Activated T-cell treated with anti-CD3 and anti-CD28 coated beads, Interleukin-2, amount 50 U/mL, for 72 hours (primary cell): ENCODE measurements at regions not wholly inside any gene's neighbourhood (a gene's known extent, or its start where the extent isn't known, plus 50 kb on each side); places are given as distances from the start of the nearest gene placed in this dataset.

Source experiments
- ATAC-seq, 2 donors: fragments of 150-1000 bp; cut with Tn5 transposase; replicated peaks in 1 of 2; 2 replicates each; pipeline ENCODE4 v1.10.0; 2021; ENCODE audit warnings: moderate library complexity in 2 of 2, mild to moderate bottlenecking in 1 of 2
- DNase-seq, 2 donors: peaks; one replicate each; pipeline ENCODE4 v3.0.0; 2021 to 2022; ENCODE audit warnings: mixed read lengths in 1 of 2
- H3K27ac Mint-ChIP-seq: one replicate; pipeline ENCODE4 v1.8.0; 2022; ENCODE audit warnings: mild to moderate bottlenecking, moderate library complexity, mixed read lengths
- H3K27me3 Mint-ChIP-seq: one replicate; pipeline ENCODE4 v1.8.0; 2022; ENCODE audit warnings: low read depth, mixed read lengths
- H3K36me3 Mint-ChIP-seq, 2 donors: one replicate each; pipeline ENCODE4 v1.8.0; 2022; ENCODE audit warnings: mixed read lengths in 2 of 2, mild to moderate bottlenecking in 1 of 2; ENCODE audit not compliant: insufficient read depth in 2 of 2
- H3K4me1 Mint-ChIP-seq: one replicate; pipeline ENCODE4 v1.8.0; 2022; ENCODE audit warnings: low read depth, mixed read lengths
- H3K4me3 Mint-ChIP-seq, 2 donors: one replicate each; pipeline ENCODE4 v1.8.0; 2022; ENCODE audit warnings: mild to moderate bottlenecking in 2 of 2, mixed read lengths in 2 of 2, moderate library complexity in 2 of 2
- H3K9me3 Mint-ChIP-seq, 2 donors: one replicate each; pipeline ENCODE4 v1.8.0; 2022; ENCODE audit warnings: mixed read lengths in 2 of 2

DNA sequence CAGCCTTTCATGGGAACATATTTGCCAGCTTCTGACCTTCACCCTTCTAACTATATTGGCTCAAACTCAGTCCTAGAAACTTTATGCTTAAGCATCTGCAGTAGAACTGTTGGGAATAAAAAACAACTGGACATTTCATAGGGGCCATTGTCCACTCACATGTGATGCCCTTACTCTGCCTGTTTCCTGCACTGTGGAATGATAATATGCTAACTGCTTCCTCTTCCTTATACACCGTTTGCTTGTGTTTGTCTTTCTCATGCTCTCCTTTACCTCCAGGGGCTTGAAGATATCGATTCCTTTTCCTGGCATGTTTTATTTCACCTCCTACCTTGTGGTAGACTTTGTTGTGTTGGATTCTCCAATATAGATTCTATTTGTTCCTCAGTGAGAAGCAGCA lies 333.0 kb upstream of the DDI1 start:
- H3K9me3 Mint-ChIP-seq, result peaks cover under 1 to 2% of the 10 kb centered on the region in 2 donors
- H3K4me3 Mint-ChIP-seq, result no peak overlapping the region
- H3K27me3 Mint-ChIP-seq, result no peaks in the 10 kb centered on the region
- no peaks in the 10 kb centered on the region for H3K4me1 Mint-ChIP-seq
- ATAC-seq (no peak), DNase-seq (no peak)
- no peaks in the 10 kb centered on the region for H3K36me3 Mint-ChIP-seq
- H3K27ac Mint-ChIP-seq, result no peak overlapping the region

DNA sequence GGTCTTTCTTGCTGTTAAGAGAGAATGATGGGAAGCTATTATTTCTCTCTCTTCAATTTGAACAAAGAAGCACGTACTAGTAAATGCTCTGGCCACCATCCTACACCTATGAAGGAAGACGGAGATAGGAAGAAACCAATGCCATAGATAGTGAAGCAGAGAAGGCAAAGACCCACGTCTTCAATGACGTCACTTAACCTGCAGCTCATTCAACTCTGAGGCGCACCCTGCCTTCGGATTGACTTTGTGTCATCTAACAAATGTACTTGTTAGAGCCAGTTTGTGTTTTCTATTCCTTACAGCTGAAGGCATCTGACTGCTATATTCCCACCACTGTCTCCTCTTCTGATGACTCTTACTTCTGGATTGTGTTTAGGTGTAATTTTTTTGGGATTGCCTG lies 332.5 kb upstream of the DDI1 start:
- no peak for DNase-seq
- Mint-ChIP-seq H3K4me1 (no peaks in the 10 kb centered on the region), H3K4me3 (no peak overlapping the region), H3K9me3 (peaks cover 2 to 5% of the 10 kb centered on the region in 2 donors), H3K36me3 (no peaks in the 10 kb centered on the region), H3K27me3 (no peaks in the 10 kb centered on the region), H3K27ac (no peak overlapping the region)
- ATAC-seq, result no peak

DNA sequence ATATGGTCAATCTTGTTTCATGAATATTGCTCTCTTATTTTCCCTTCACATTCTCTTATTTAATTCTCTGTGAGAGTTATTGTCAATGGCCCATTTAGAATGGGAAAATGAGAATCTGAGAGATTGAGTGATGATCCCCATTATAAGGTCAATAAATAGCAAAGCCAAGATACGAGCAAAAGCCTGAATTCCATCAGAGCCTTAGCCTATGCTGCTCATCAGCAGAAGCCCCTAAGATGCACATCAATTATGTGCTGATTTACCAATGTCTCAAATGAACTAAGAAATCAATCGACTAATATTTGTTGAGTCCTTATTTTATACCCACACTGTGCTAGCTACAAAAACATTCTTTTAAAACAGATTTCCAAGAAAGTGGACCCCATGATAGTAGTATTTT lies 330.8 kb upstream of the DDI1 start:
- Mint-ChIP-seq H3K4me1 (no peaks in the 10 kb centered on the region), H3K27ac (no peak overlapping the region), H3K36me3 (no peaks in the 10 kb centered on the region), H3K27me3 (no peaks in the 10 kb centered on the region), H3K4me3 (no peak overlapping the region), H3K9me3 (peaks cover 3 to 10% of the 10 kb centered on the region in 2 donors)
- no peak for ATAC-seq
- DNase-seq, result no peak

DNA sequence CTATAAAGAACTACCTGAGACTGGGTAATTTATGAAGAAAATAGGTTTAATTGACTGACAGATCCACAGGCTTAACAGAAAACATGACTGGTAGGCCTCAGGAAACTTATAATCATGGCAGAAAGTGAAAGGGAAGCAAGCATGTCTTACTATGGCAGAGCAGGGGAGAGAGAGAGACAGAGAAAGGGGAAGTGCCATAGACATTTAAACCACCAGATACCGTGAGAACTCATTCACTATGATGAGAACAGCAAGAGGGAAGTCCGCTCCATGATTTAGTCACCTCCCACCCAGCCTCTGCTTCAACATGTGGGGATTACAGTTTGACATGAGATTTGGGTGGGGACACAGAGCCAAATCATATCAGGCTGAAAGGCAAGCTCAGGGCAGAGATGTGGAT lies 327.1 kb upstream of the DDI1 start:
- Mint-ChIP-seq H3K36me3 (no peaks in the 10 kb centered on the region), H3K27me3 (no peaks in the 10 kb centered on the region), H3K4me3 (no peak overlapping the region), H3K4me1 (no peaks in the 10 kb centered on the region), H3K9me3 (peaks cover 3 to 10% of the 10 kb centered on the region in 2 donors), H3K27ac (no peak overlapping the region)
- DNase-seq (no peak), ATAC-seq (no peak)

DNA sequence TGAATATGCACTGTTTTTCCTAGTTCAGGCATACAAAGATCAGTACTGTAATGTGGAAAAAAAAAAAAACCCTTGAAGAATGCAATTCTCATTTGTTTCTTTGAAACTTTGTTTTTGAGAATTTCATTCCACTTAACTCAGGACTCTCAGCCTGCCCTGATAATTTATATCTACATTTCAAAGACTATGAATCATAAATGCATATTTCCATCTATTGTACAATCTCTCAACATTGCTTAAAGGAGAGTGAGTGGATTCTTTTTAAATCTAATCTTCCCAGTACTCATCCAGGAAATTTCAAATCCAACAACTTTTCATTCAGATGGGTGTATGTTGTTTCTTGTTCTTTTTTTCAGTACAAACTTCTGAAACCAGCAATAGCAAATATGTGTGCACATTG lies 322.2 kb upstream of the DDI1 start:
- ATAC-seq, result no peak
- no peak overlapping the region for H3K4me3 Mint-ChIP-seq
- no peak overlapping the region for H3K27ac Mint-ChIP-seq
- H3K9me3 Mint-ChIP-seq, result peaks cover 2 to 4% of the 10 kb centered on the region in 2 donors
- H3K36me3 Mint-ChIP-seq, result no peaks in the 10 kb centered on the region
- H3K4me1 Mint-ChIP-seq, result no peaks in the 10 kb centered on the region
- H3K27me3 Mint-ChIP-seq, result no peaks in the 10 kb centered on the region
- no peak for DNase-seq

DNA sequence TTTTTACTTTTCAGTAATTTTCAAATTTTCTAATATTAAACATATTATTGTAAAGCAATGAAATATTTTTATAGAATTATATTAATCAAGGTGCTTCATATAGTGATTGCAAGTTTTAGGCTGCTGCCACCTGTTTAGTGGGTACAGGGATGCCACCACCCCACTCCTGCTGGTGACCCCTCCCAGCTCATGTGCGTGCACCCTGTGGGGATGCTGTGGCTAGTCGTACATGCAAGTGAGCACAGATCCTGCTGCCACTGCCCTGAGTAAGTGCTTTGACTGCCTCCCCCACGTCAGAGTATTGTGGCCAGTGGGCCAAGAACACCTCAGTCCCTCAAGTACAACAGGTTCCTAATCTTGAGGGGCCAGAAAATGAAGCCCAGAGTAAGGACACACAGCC lies 320.1 kb upstream of the DDI1 start:
- no peak overlapping the region for H3K27ac Mint-ChIP-seq
- H3K36me3 Mint-ChIP-seq, result no peaks in the 10 kb centered on the region
- no peaks in the 10 kb centered on the region for H3K9me3 Mint-ChIP-seq
- no peaks in the 10 kb centered on the region for H3K27me3 Mint-ChIP-seq
- ATAC-seq (no peak), DNase-seq (no peak)
- H3K4me3 Mint-ChIP-seq, result no peak overlapping the region
- H3K4me1 Mint-ChIP-seq, result no peaks in the 10 kb centered on the region

DNA sequence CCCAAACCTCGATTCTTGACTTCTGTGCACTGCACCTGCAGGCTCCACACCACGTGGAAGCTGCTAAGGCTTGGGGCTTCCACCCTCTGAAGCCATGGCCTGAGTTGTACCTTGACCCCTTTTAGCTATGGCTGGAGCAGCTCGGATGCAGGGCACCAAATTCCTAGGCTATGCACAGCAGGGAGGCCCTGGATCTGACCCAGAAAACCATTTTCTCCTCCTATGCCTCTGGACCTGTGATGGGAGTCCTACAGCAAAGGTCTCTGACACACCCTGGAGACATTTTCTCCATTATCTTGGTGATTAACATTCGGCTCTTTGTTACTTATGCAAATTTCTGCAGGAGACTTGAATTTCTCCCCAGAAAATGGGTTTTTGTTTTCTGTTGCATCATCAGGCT lies 309.2 kb upstream of the DDI1 start:
- H3K4me1 Mint-ChIP-seq, result no peaks in the 10 kb centered on the region

DNA sequence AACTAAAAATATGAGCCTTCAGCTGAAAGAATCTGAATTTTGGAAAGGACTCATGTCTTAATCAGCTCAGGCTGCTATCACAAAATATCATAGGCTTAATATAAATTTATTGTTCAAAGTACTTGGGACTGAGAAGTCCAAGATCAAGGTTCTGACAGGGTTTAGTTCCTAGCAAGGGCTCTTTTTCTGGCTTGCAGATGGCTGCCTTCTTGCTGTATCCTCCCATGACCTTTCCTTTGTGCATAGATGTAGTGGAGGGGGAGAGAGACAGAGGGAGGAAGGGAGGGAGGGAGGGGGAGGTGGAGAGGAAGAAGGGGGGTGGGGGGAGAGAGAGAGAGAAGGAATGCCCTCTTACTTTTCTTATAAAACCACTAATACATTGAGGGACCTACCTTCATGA lies 306.8 kb upstream of the DDI1 start:
- ATAC-seq, result no peak
- peaks cover 2 to 10% of the 10 kb centered on the region in 2 donors for H3K36me3 Mint-ChIP-seq
- DNase-seq, result no peak
- no peak overlapping the region for H3K27ac Mint-ChIP-seq
- H3K27me3 Mint-ChIP-seq, result no peaks in the 10 kb centered on the region
- H3K4me1 Mint-ChIP-seq, result no peaks in the 10 kb centered on the region
- H3K4me3 Mint-ChIP-seq, result no peak overlapping the region
- peaks cover 5 to 9% of the 10 kb centered on the region in 2 donors for H3K9me3 Mint-ChIP-seq

More for the DNA sequence above, 309.2 kb upstream of the DDI1 start:
- Mint-ChIP-seq H3K27me3 (no peaks in the 10 kb centered on the region), H3K4me3 (no peak overlapping the region), H3K9me3 (peaks cover 7 to 16% of the 10 kb centered on the region in 2 donors), H3K36me3 (peaks cover 2 to 11% of the 10 kb centered on the region in 2 donors), H3K27ac (no peak overlapping the region)
- DNase-seq, result no peak
- no peak for ATAC-seq

DNA sequence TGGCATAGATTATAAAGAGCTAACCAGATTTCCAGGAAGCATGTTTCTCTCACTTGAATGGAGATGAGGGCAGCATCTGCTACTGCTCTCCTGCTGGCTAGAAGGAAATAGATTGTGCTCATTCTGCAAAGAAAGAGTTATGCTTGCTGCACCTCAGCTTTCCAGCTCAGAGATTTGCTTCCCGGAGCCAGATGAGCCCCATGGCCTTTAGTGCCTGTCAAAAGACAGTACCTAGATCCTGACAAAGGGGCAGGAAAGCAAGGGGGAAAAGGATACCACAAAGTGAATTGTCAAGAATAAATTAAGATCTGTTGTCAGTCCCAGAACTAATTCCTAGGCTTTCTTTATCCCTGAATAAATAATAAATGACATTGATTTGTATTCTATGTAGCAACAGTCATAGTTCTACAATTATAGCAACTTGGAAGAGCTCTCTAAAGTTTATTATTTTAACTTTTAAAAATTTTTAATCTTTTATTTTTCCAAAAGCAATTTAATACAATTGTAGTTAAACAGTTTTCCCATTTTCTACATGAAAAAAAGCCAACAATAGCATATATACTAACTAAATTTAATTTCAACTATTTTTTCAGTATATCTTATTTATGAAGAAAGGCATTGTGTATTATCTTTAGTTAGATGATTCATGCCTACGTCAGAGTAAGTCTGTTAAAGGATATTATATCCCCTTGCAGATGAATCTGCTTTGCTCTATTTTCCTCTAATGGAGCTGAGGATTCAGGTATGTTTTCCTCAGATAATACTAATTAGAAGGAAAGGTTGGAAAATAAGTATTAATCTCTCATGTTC lies 306.1 kb upstream of the DDI1 start:
- H3K4me1 Mint-ChIP-seq, result no peaks in the 10 kb centered on the region

DNA sequence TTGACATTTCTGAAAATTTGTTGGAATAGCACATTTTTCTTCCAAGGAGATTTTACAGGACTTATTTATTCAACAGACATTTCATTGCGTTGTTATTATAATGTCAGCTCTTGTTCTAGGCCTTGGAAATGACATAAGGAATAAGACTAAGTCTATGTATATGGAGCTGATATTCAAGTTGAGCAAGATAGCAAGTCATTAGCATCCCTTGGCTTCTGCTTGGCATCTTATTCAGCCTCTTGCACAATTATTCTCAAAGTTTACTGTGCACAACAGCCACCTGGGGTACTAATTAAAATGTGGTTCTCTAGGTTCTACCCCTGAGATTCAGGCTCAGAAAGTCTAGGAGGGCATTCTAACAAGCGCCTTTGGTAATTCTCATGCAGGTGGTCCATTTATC lies 304.8 kb upstream of the DDI1 start:
- DNase-seq, result no peak
- H3K9me3 Mint-ChIP-seq, result peaks cover 0 to 4% of the 10 kb centered on the region in 2 donors
- no peaks in the 10 kb centered on the region for H3K4me1 Mint-ChIP-seq
- no peak for ATAC-seq
- H3K27ac Mint-ChIP-seq, result no peak overlapping the region
- no peak overlapping the region for H3K4me3 Mint-ChIP-seq
- H3K27me3 Mint-ChIP-seq, result no peaks in the 10 kb centered on the region
- H3K36me3 Mint-ChIP-seq, result peaks cover 0 to 7% of the 10 kb centered on the region in 2 donors

More for the DNA sequence above, 306.1 kb upstream of the DDI1 start:
- Mint-ChIP-seq H3K36me3 (peaks cover 0 to 7% of the 10 kb centered on the region in 2 donors), H3K27me3 (no peaks in the 10 kb centered on the region), H3K27ac (no peak overlapping the region), H3K4me3 (no peak overlapping the region), H3K9me3 (peaks cover 2 to 6% of the 10 kb centered on the region in 2 donors)
- DNase-seq, result no peak
- no peak for ATAC-seq

DNA sequence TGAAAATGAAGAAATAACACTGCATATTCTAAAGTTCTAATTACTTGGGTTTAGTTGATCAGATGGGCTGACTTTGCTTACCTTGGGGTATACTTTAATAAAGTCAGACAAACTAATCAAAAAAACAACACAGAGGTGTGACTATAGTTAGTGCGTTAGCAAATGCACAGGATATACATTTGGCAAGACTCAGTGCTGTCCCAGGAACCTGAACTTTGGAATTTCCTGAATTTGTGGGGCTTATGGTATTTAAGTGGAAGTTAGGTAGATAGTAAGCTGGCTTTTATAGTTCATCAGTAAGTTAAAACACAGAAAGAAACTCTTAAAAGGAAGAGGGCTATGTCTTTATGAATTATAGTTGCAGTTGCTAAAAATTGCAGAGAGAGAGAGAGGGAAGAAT lies 302.6 kb upstream of the DDI1 start:
- Mint-ChIP-seq H3K36me3 (no peaks in the 10 kb centered on the region), H3K4me3 (no peak overlapping the region), H3K9me3 (no peaks in the 10 kb centered on the region), H3K4me1 (no peaks in the 10 kb centered on the region), H3K27ac (peak overlapping the region; percentile 12), H3K27me3 (no peaks in the 10 kb centered on the region)
- no peak for DNase-seq
- ATAC-seq, result no peak

DNA sequence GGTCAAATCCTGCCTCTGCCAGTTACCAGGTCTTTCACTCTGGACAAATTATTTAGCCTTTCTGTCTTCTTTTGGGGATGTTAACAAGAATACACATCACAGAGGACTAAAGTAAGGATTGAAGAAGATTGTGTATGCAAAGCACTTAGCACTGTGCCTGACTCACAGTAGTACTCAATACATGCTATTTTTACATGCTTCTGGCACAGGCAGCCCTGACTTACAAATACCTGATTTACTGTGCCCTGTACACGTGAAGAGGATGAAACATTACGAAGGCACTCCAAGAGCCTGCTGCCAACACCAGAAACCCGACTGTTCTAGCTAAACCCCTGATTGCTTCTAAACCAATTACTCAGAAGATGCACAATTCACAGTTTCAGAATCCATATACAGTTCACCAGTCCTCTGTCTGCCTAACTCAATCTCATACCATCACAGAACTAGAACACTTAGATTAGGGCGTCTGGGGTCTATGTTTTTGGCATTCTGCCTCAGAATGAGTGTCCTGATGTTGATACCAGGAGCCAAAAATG lies 300.9 kb upstream of the DDI1 start:
- ATAC-seq (peak in 1 of 2 donors; percentile 42), DNase-seq (no peak)
- peaks cover 5% of the 10 kb centered on the region for H3K4me1 Mint-ChIP-seq
- no peak overlapping the region for H3K4me3 Mint-ChIP-seq
- no peaks in the 10 kb centered on the region for H3K27me3 Mint-ChIP-seq
- H3K9me3 Mint-ChIP-seq, result no peaks in the 10 kb centered on the region
- no peaks in the 10 kb centered on the region for H3K36me3 Mint-ChIP-seq
- H3K27ac Mint-ChIP-seq, result peak overlapping the region; percentile 9

DNA sequence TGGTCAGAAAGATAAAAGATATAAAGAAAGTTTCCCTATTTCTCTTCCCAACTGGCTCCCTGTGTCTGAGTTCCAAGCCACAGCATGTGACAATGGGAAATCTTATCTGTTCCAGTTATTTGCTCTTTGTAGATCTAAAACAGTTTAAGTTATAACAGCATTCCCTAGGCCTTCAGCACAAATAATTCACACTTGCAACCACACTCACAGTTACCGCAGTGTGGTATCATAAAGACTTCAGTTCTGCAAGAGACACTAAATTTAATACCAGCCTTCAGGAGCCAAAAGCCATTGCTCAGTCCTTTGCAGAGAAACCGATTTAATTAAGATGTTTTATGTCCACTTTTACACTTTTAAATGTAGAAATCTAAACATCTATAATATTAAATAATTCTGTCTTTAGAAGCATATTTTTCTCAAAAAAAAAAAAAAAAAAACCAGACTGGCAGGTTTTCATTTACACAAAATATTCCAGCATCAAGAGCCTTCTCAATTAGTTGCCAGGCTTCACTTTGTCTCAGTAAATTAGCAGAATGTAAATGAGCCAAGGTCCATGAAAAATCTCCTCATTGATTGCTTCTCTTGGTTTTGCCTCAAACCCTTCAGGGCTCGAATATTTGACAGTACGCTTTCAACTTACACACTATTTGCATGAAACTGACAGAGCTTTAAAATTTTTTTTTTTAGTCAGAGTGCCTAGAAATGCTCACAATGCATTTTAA lies 300.0 kb upstream of the DDI1 start:
- H3K4me3 Mint-ChIP-seq, result no peak overlapping the region

More for the DNA sequence above, 300.0 kb upstream of the DDI1 start:
- Mint-ChIP-seq H3K9me3 (no peaks in the 10 kb centered on the region), H3K27ac (no peak overlapping the region), H3K27me3 (no peaks in the 10 kb centered on the region), H3K4me1 (peaks cover 5% of the 10 kb centered on the region), H3K36me3 (no peaks in the 10 kb centered on the region)
- ATAC-seq (no peak), DNase-seq (no peak)
